Activated CD8-positive, alpha-beta T cell treated with anti-CD3 and anti-CD28 coated beads, Interleukin-2, amount 10 ng/mL, durations not matched to agents 7 days and 5 days (primary cell): ENCODE measurements at regions not wholly inside any gene's neighbourhood (a gene's known extent, or its start where the extent isn't known, plus 50 kb on each side); places are given as distances from the start of the nearest gene placed in this dataset.

Source experiments
- ATAC-seq: fragments of 150-1000 bp; cut with Tn5 transposase; one replicate; pipeline ENCODE4 v1.10.0; 2021; ENCODE audit warnings: moderate library complexity
- CTCF ChIA-PET: fragments of 350-600 bp; sonication (Branson Sonifier 250); formaldehyde crosslinking; loops from one replicate; lab custom pipeline; 2021; ENCODE audit warnings: antibody characterized with exemption; lab: Charles Lee
- POLR2A ChIA-PET: fragments of 350-600 bp; sonication (Branson Sonifier 250); formaldehyde crosslinking; loops from one replicate; lab custom pipeline; 2021; ENCODE audit warnings: antibody characterized with exemption; lab: Charles Lee
- DNase-seq: peaks from one replicate; pipeline ENCODE4 v3.0.0-alpha.2; 2020
- H3K27ac Mint-ChIP-seq: one replicate; pipeline ENCODE4 v1.8.0; 2021; ENCODE audit warnings: mild to moderate bottlenecking, mixed read lengths
- H3K27me3 Mint-ChIP-seq: one replicate; pipeline ENCODE4 v1.8.0; 2021; ENCODE audit warnings: low read depth, mixed read lengths
- H3K36me3 Mint-ChIP-seq: one replicate; pipeline ENCODE4 v1.8.0; 2021; ENCODE audit warnings: low read depth, mixed read lengths
- H3K4me1 Mint-ChIP-seq: one replicate; pipeline ENCODE4 v1.8.0; 2021; ENCODE audit warnings: low read depth, mixed read lengths
- H3K4me3 Mint-ChIP-seq: one replicate; pipeline ENCODE4 v1.8.0; 2021; ENCODE audit warnings: mild to moderate bottlenecking, mixed read lengths
- H3K9me3 Mint-ChIP-seq: one replicate; pipeline ENCODE4 v1.8.0; 2022; ENCODE audit warnings: mixed read lengths; ENCODE audit not compliant: insufficient read depth

- Mint-ChIP-seq H3K36me3 (peaks cover 13% of the 10 kb centered on the region), H3K4me3 (no peak overlapping the region), H3K27ac (no peak overlapping the region), H3K27me3 (no peaks in the 10 kb centered on the region), H3K4me1 (no peaks in the 10 kb centered on the region), H3K9me3 (peaks cover 4% of the 10 kb centered on the region)
- CTCF ChIA-PET, result no interaction called here
- POLR2A ChIA-PET, result no interaction called here
- ATAC-seq, result no peak
- no peak for DNase-seq
Measured at GRCh38 chr22:49609207-49609876, 218.3 kb downstream of the BRD1 start.

GRCh38 chr22:49608660-49609059 is 219.0 kb downstream of the BRD1 start:
- H3K9me3 Mint-ChIP-seq, result peaks cover 11% of the 10 kb centered on the region
- H3K4me3 Mint-ChIP-seq, result no peak overlapping the region
- peaks cover 14% of the 10 kb centered on the region for H3K36me3 Mint-ChIP-seq
- no peak for ATAC-seq
- POLR2A ChIA-PET, result no interaction called here
- DNase-seq, result no peak
- no peaks in the 10 kb centered on the region for H3K27me3 Mint-ChIP-seq
- no peaks in the 10 kb centered on the region for H3K4me1 Mint-ChIP-seq
- H3K27ac Mint-ChIP-seq, result no peak overlapping the region
- CTCF ChIA-PET, result no interaction called here

- Mint-ChIP-seq H3K27ac (no peak overlapping the region), H3K4me3 (no peak overlapping the region), H3K36me3 (peaks cover 14% of the 10 kb centered on the region), H3K27me3 (no peaks in the 10 kb centered on the region), H3K9me3 (peaks cover 11% of the 10 kb centered on the region), H3K4me1 (no peaks in the 10 kb centered on the region)
- ChIA-PET CTCF (no interaction called here), POLR2A (no interaction called here)
- DNase-seq, result no peak
- no peak for ATAC-seq
Measured at GRCh38 chr22:49608228-49608627, 219.4 kb downstream of the BRD1 start.

GRCh38 chr22:49607821-49608220 is 219.9 kb downstream of the BRD1 start:
- CTCF ChIA-PET, result no interaction called here
- peaks cover 11% of the 10 kb centered on the region for H3K9me3 Mint-ChIP-seq
- DNase-seq, result no peak
- no peak overlapping the region for H3K4me3 Mint-ChIP-seq
- H3K27ac Mint-ChIP-seq, result no peak overlapping the region
- no peaks in the 10 kb centered on the region for H3K4me1 Mint-ChIP-seq
- peaks cover 14% of the 10 kb centered on the region for H3K36me3 Mint-ChIP-seq
- no peak for ATAC-seq
- POLR2A ChIA-PET, result no interaction called here
- H3K27me3 Mint-ChIP-seq, result no peaks in the 10 kb centered on the region

- Mint-ChIP-seq H3K27ac (no peak overlapping the region), H3K9me3 (peaks cover 11% of the 10 kb centered on the region), H3K36me3 (peaks cover 14% of the 10 kb centered on the region), H3K4me1 (no peaks in the 10 kb centered on the region), H3K4me3 (no peak overlapping the region), H3K27me3 (no peaks in the 10 kb centered on the region)
- POLR2A ChIA-PET, result no interaction called here
- CTCF ChIA-PET, result no interaction called here
- ATAC-seq (no peak), DNase-seq (no peak)
Measured at GRCh38 chr22:49606562-49607290, 220.9 kb downstream of the BRD1 start.

- H3K4me1 Mint-ChIP-seq, result peaks cover 15% of the 10 kb centered on the region
Measured at GRCh38 chr22:49604732-49605302, 222.9 kb downstream of the BRD1 start.

GRCh38 chr22:49603016-49603415 is 224.7 kb downstream of the BRD1 start:
- Mint-ChIP-seq H3K4me1 (peaks cover 15% of the 10 kb centered on the region), H3K27ac (no peak overlapping the region), H3K36me3 (peaks cover 10% of the 10 kb centered on the region), H3K4me3 (no peak overlapping the region), H3K27me3 (no peaks in the 10 kb centered on the region), H3K9me3 (peaks cover 11% of the 10 kb centered on the region)
- ChIA-PET POLR2A (no interaction called here), CTCF (no interaction called here)
- ATAC-seq, result no peak
- no peak for DNase-seq

More at GRCh38 chr22:49604732-49605302, 222.9 kb downstream of the BRD1 start:
- no peak for ATAC-seq
- Mint-ChIP-seq H3K27ac (no peak overlapping the region), H3K4me3 (no peak overlapping the region), H3K9me3 (peaks cover 11% of the 10 kb centered on the region), H3K36me3 (peaks cover 14% of the 10 kb centered on the region), H3K27me3 (no peaks in the 10 kb centered on the region)
- ChIA-PET CTCF (no interaction called here), POLR2A (no interaction called here)
- DNase-seq, result no peak

GRCh38 chr22:49602481-49602880 is 225.2 kb downstream of the BRD1 start:
- peaks cover 10% of the 10 kb centered on the region for H3K36me3 Mint-ChIP-seq
- H3K4me1 Mint-ChIP-seq, result peaks cover 15% of the 10 kb centered on the region
- CTCF ChIA-PET, result no interaction called here
- H3K4me3 Mint-ChIP-seq, result no peak overlapping the region
- peaks cover 11% of the 10 kb centered on the region for H3K9me3 Mint-ChIP-seq
- no peaks in the 10 kb centered on the region for H3K27me3 Mint-ChIP-seq
- no peak for DNase-seq
- ATAC-seq, result no peak
- no peak overlapping the region for H3K27ac Mint-ChIP-seq
- POLR2A ChIA-PET, result no interaction called here

- peaks cover 11% of the 10 kb centered on the region for H3K9me3 Mint-ChIP-seq
- peak overlapping the region; percentile 37 for H3K27ac Mint-ChIP-seq
- ChIA-PET POLR2A (no interaction called here), CTCF (no interaction called here)
- H3K27me3 Mint-ChIP-seq, result no peaks in the 10 kb centered on the region
- no peak for DNase-seq
- no peak overlapping the region for H3K4me3 Mint-ChIP-seq
- ATAC-seq, result no peak
- peaks cover 15% of the 10 kb centered on the region for H3K4me1 Mint-ChIP-seq
- peaks cover 10% of the 10 kb centered on the region for H3K36me3 Mint-ChIP-seq
Measured at GRCh38 chr22:49601614-49602321, 225.9 kb downstream of the BRD1 start.

GRCh38 chr22:49600891-49601431 is 226.7 kb downstream of the BRD1 start:
- H3K4me1 Mint-ChIP-seq, result peaks cover 15% of the 10 kb centered on the region
- H3K36me3 Mint-ChIP-seq, result peaks cover 10% of the 10 kb centered on the region
- peak; percentile 90 for ATAC-seq
- H3K4me3 Mint-ChIP-seq, result no peak overlapping the region
- no peaks in the 10 kb centered on the region for H3K27me3 Mint-ChIP-seq
- peak overlapping the region; percentile 82 for H3K27ac Mint-ChIP-seq
- ChIA-PET CTCF (no interaction called here), POLR2A (no interaction called here)
- DNase-seq, result peak; percentile 54
- peaks cover 11% of the 10 kb centered on the region for H3K9me3 Mint-ChIP-seq

GRCh38 chr22:49600468-49600867 is 227.2 kb downstream of the BRD1 start:
- peaks cover 10% of the 10 kb centered on the region for H3K36me3 Mint-ChIP-seq
- H3K27me3 Mint-ChIP-seq, result no peaks in the 10 kb centered on the region
- peak overlapping the region; percentile 82 for H3K27ac Mint-ChIP-seq
- CTCF ChIA-PET, result no interaction called here
- peaks cover 11% of the 10 kb centered on the region for H3K9me3 Mint-ChIP-seq
- H3K4me1 Mint-ChIP-seq, result peaks cover 15% of the 10 kb centered on the region
- ATAC-seq, result no peak
- POLR2A ChIA-PET, result no interaction called here
- no peak overlapping the region for H3K4me3 Mint-ChIP-seq
- DNase-seq, result no peak
